Activated naive CD4-positive, alpha-beta T cell treated with anti-CD3 and anti-CD28 coated beads, Interleukin-2, amount 50 U/mL, for 72 hours (primary cell): ENCODE measurements at regions not wholly inside any gene's neighbourhood (a gene's known extent, or its start where the extent isn't known, plus 50 kb on each side); places are given as distances from the start of the nearest gene placed in this dataset.
"Not testable (repeated sequence)": the region's sequence is repeated elsewhere in the genome, so short reads cannot be mapped to it uniquely, and the experiment has no call there.

ENCODE experiments used
- ATAC-seq, 2 donors: fragments of 150-1000 bp; cut with Tn5 transposase; 2 replicates each; pipeline ENCODE4 v1.10.0; 2021; ENCODE audit warnings: mild to moderate bottlenecking in 2 of 2, moderate library complexity in 2 of 2
- DNase-seq, 2 donors: peaks; one replicate each; pipeline ENCODE4 v3.0.0; 2021 to 2022; ENCODE audit warnings: low spot score in 2 of 2
- H3K27ac Mint-ChIP-seq, 2 donors: one replicate each; pipeline ENCODE4 v1.8.0; 2022; ENCODE audit warnings: mild to moderate bottlenecking in 2 of 2, mixed read lengths in 2 of 2
- H3K36me3 Mint-ChIP-seq, 2 donors: one replicate each; pipeline ENCODE4 v1.8.0; 2022; ENCODE audit warnings: mixed read lengths in 2 of 2
- H3K9me3 Mint-ChIP-seq, 2 donors: one replicate each; pipeline ENCODE4 v1.8.0; 2022; ENCODE audit warnings: mixed read lengths in 2 of 2

GRCh38 chr1:233824179-233824578, 80.3 kb upstream of the SLC35F3 start:
- peaks cover 14 to 20% of the 10 kb centered on the region in 2 donors for H3K9me3 Mint-ChIP-seq
- not testable (repeated sequence) for H3K27ac Mint-ChIP-seq, H3K36me3 Mint-ChIP-seq, DNase-seq, ATAC-seq

- not testable (repeated sequence) for ATAC-seq, H3K27ac Mint-ChIP-seq, H3K36me3 Mint-ChIP-seq, DNase-seq
- H3K9me3 Mint-ChIP-seq: peaks cover 22 to 34% of the 10 kb centered on the region in 2 donors
Measured at GRCh38 chr1:233827937-233828336, 76.5 kb upstream of the SLC35F3 start.

DNA sequence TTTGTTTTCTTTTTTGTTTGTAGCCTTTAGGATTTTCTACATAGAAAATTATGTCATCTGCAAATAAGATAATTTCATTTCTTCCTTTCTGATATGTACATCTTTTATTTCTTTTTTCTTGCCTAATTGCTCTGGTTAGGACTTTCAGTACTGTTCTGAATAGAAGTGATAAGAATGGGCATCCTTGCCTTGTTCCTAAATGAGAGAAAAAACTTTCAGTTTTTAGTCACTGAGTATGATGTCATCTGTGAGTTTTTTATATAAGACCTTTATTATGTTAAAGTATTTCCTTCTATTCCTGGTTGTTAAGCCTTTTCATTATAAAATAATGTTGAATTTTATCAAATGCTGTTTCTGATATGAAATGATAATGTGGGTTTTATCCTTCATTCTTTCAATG, 76.0 kb upstream of the SLC35F3 start:
- no peak for ATAC-seq
- Mint-ChIP-seq H3K36me3 (no peaks in the 10 kb centered on the region), H3K27ac (no peak overlapping the region), H3K9me3 (peaks cover 20 to 33% of the 10 kb centered on the region in 2 donors)
- DNase-seq: no peak

DNA sequence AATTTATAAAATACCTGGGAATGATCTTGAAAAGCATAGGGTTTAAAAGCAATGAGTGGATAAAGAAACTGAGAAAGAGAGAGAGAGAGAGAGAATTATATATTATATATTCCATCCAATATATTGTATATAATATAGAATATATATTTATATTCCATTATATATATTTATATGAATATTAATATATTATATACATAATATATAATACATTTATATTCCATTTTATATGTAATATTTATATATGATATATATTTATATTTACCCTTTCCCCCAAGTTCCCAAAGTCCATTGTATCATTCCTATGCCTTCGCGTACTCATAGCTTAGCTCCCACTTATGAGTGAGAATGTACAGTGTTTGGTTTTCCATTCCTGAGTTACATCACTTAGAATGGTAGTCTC, 69.9 kb upstream of the SLC35F3 start:
- no peak for ATAC-seq
- no peak for DNase-seq
- Mint-ChIP-seq H3K9me3 (peaks cover 12 to 19% of the 10 kb centered on the region in 2 donors), H3K27ac (no peak overlapping the region), H3K36me3 (no peaks in the 10 kb centered on the region)

DNA sequence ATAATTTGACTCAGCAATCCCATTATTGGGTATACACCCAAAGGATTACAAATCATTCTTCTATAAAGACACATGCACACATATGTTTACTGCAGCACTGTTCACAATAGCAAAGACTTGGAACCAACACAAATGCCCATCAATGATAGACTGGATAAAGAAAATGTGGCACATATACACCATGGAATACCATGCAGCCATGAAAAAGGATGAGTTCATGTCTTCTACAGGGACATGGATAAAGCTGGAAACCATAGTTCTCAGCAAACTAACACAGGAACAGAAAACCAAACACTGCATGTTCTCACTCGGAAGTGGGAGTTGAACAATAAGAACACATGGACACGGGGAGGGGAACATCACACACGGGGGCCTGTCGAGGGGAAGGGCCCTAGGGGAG, 66.3 kb upstream of the SLC35F3 start:
- ATAC-seq, H3K36me3 Mint-ChIP-seq, DNase-seq, H3K27ac Mint-ChIP-seq: not testable (repeated sequence)
- H3K9me3 Mint-ChIP-seq: peaks cover 11 to 12% of the 10 kb centered on the region in 2 donors

GRCh38 chr1:233843525-233844204, 60.8 kb upstream of the SLC35F3 start:
- ATAC-seq: no peak
- DNase-seq: no peak
- peaks cover 12 to 26% of the 10 kb centered on the region in 2 donors for H3K9me3 Mint-ChIP-seq
- H3K36me3 Mint-ChIP-seq: no peaks in the 10 kb centered on the region
- no peak overlapping the region for H3K27ac Mint-ChIP-seq

DNA sequence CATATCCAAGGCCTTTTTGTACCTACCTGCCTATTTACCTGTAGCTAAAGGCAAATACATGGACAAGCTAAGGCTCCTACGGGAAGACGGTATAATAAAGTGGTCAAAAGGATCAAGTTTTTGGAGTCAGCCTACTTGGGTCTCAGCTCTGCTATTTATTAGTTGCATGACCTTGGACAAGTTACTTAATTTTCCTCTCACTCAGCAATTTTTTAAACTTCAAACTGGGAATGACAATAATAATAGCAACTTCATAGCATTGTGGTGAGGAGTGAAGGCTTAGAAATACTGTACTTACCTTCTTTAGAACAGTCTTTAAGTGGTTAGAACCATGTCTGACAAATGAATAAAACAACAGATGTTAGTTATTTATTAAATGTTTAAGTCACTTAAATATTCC, 60.2 kb upstream of the SLC35F3 start:
- Mint-ChIP-seq H3K27ac (no peak overlapping the region), H3K36me3 (no peaks in the 10 kb centered on the region), H3K9me3 (peaks cover 18 to 25% of the 10 kb centered on the region in 2 donors)
- no peak for ATAC-seq
- DNase-seq: no peak

DNA sequence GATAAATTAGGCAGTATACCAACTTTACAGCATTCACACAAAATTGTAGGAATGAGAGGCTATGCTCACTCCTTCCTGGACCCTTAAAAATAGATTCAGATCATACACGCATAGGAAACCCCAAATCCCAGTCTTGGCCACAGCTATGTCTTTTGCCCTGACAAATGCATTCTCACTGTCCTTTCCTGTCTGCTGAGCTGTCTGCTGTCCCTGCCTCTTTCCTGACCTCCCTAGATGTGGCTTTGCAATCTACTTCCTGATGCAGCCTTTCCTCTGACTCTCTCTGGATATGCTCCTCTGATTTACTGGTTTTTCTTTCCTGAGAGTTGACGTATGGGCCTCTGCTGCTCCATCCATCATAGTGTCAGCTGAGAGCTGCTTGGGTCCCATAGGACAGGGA, 59.8 kb upstream of the SLC35F3 start:
- no peak overlapping the region for H3K27ac Mint-ChIP-seq
- peaks cover 18 to 21% of the 10 kb centered on the region in 2 donors for H3K9me3 Mint-ChIP-seq
- ATAC-seq (no peak), DNase-seq (no peak)
- no peaks in the 10 kb centered on the region for H3K36me3 Mint-ChIP-seq
